ENCODE measurements at regions not wholly inside any gene's neighbourhood (a gene's known extent, or its start where the extent isn't known, plus 50 kb on each side); places are given as distances from the start of the nearest gene placed in this dataset.

DNA sequence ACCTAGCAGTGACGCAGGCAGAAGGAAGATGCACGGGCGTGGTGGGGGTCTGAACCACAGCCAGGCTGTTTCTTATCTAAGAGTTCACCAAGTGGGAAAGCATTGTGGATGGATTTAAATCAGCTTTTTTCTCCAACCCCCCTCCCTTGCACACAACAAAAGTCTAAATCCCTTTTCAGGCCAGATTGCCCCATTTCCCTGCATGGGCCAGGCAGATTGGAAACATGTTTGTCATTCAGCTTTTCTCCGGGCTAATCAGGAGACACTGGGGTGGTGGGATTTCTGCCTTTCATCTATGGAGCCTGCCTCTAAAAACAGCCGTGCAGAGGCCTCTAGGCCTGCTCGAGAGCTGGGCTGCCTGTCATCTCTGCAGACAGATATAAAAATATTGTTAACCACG lies 166.3 kb upstream of the LEF1 start:
- WGBS, 2 experiments (ENCODE audit: insufficient coverage in 1 of 2, insufficient read length in 1 of 2) = 77% methylated on average over 7 of the region's 7 CpGs; no CpG with 5 or more reads in 1 of the 2 experiments
- Mint-ChIP-seq H3K4me3 (no peak overlapping the region), H3K36me3 (ENCODE audit: low read depth) (no peaks in the 10 kb centered on the region), H3K27me3 (ENCODE audit: insufficient read depth) (no peaks in the 10 kb centered on the region), H3K4me1 (peaks cover 47% of the 10 kb centered on the region), H3K27ac (no peak overlapping the region), H3K9me3 (no peaks in the 10 kb centered on the region)
- Histone ChIP-seq H3K4me3 (ENCODE audit: low read length) (no peak overlapping the region), H3K4me1 (ENCODE audit: control insufficient read depth, insufficient read depth, low read length) (peaks cover 4% of the 10 kb centered on the region), H3K36me3 (ENCODE audit: control insufficient read depth, insufficient read depth, low read length) (no peaks in the 10 kb centered on the region), H3K9me3 (ENCODE audit: control insufficient read depth, low read length) (no peaks in the 10 kb centered on the region), H3K27me3 (ENCODE audit: control insufficient read depth, insufficient read depth, low read length, poor library complexity, severe bottlenecking) (no peaks in the 10 kb centered on the region), H3K27ac (ENCODE audit: low read depth, low read length) (no peak overlapping the region), H3K9ac (ENCODE audit: extremely low read depth, low read length, poor library complexity, severe bottlenecking) (no peak overlapping the region)
- DNase-seq = no peak
- TF ChIP-seq, protein P1, sequence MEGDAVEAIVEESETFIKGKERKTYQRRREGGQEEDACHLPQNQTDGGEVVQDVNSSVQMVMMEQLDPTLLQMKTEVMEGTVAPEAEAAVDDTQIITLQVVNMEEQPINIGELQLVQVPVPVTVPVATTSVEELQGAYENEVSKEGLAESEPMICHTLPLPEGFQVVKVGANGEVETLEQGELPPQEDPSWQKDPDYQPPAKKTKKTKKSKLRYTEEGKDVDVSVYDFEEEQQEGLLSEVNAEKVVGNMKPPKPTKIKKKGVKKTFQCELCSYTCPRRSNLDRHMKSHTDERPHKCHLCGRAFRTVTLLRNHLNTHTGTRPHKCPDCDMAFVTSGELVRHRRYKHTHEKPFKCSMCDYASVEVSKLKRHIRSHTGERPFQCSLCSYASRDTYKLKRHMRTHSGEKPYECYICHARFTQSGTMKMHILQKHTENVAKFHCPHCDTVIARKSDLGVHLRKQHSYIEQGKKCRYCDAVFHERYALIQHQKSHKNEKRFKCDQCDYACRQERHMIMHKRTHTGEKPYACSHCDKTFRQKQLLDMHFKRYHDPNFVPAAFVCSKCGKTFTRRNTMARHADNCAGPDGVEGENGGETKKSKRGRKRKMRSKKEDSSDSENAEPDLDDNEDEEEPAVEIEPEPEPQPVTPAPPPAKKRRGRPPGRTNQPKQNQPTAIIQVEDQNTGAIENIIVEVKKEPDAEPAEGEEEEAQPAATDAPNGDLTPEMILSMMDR (conservative IDR thresholded peaks at IDR 0.05) = no peak

DNA sequence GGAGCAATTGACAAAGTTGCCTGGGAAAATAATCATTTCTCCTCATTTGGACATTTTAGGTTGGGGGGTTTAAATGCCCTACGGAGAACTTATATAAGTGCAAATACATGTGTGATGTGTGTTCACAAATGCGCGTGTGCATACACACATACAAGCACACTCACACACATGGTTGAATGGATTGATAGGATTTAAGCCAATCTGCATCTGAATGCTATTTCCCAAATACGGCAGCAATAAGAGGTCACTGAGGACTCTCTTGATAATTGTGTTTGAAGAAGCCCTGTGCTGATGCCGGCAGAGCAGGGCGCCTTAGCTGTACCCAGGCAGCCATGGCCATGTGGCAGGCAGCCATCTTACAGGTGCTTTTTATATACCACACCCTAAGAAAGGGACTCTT lies 165.3 kb upstream of the LEF1 start:
- H3K4me1 ChIP-seq (ENCODE audit: control insufficient read depth, insufficient read depth, low read length) = peaks cover 4% of the 10 kb centered on the region
- WGBS, 2 experiments (ENCODE audit: insufficient coverage in 1 of 2, insufficient read length in 1 of 2) = 92% methylated on average over 6 of the region's 6 CpGs; no CpG with 5 or more reads in 1 of the 2 experiments
- no peak overlapping the region for H3K9ac ChIP-seq (ENCODE audit: extremely low read depth, low read length, poor library complexity, severe bottlenecking)

DNA sequence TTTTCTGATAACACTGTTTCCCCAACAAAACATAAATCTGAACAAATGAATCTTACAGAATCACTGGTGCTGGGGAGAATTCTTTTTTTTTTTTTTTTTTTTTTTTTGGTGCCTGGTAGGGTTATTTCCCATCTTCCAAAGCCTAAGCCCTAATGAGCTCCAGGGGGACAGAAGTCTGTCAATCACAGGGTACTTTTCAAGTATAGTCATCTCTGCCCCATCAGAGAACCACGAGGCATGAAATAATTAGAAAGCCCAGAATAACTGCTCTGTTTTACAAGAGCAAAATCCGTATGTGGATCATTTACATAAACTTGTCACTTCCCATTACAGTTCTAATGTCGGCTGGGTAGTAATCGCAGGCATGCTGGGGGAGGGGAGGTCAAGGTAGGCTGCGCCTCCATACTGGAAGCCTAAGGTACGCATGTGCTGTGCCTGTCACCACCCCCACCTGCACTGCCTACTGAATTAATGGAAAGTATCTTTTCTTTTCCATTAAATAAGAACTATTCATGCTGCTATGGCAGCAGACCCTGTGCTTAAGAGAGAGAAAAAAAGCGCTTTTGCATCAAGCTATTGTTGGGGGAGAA lies 164.7 kb upstream of the LEF1 start:
- H3K27me3 ChIP-seq (ENCODE audit: control insufficient read depth, insufficient read depth, low read length, poor library complexity, severe bottlenecking) = peaks cover 2% of the 10 kb centered on the region
- H3K4me1 Mint-ChIP-seq = peaks cover 38% of the 10 kb centered on the region
- H3K9me3 Mint-ChIP-seq = no peaks in the 10 kb centered on the region
- H3K9ac ChIP-seq (ENCODE audit: extremely low read depth, low read length, poor library complexity, severe bottlenecking) = no peak overlapping the region
- H3K4me3 Mint-ChIP-seq = no peak overlapping the region
- H3K27ac Mint-ChIP-seq = no peak overlapping the region
- TF ChIP-seq, protein P1 (conservative IDR thresholded peaks at IDR 0.05) = no peak
- no peak overlapping the region for H3K4me3 ChIP-seq (ENCODE audit: low read length)
- no peaks in the 10 kb centered on the region for H3K36me3 Mint-ChIP-seq (ENCODE audit: low read depth)
- H3K27me3 Mint-ChIP-seq (ENCODE audit: insufficient read depth) = peaks cover 7% of the 10 kb centered on the region
- DNase-seq = no peak
- peaks cover 4% of the 10 kb centered on the region for H3K4me1 ChIP-seq (ENCODE audit: control insufficient read depth, insufficient read depth, low read length)
- H3K9me3 ChIP-seq (ENCODE audit: control insufficient read depth, low read length) = no peaks in the 10 kb centered on the region
- no peaks in the 10 kb centered on the region for H3K36me3 ChIP-seq (ENCODE audit: control insufficient read depth, insufficient read depth, low read length)
- no peak overlapping the region for H3K27ac ChIP-seq (ENCODE audit: low read depth, low read length)
- WGBS, 2 experiments (ENCODE audit: insufficient coverage in 1 of 2, insufficient read length in 1 of 2) = 85 to 100% methylated on average over 2 to 7 of the region's 7 CpGs

More for the DNA sequence above, 165.3 kb upstream of the LEF1 start:
- no peak overlapping the region for H3K4me3 Mint-ChIP-seq
- H3K27me3 ChIP-seq (ENCODE audit: control insufficient read depth, insufficient read depth, low read length, poor library complexity, severe bottlenecking) = no peaks in the 10 kb centered on the region
- no peaks in the 10 kb centered on the region for H3K9me3 ChIP-seq (ENCODE audit: control insufficient read depth, low read length)
- TF ChIP-seq, protein P1 (conservative IDR thresholded peaks at IDR 0.05) = no peak
- peaks cover 42% of the 10 kb centered on the region for H3K4me1 Mint-ChIP-seq
- H3K9me3 Mint-ChIP-seq = no peaks in the 10 kb centered on the region
- no peaks in the 10 kb centered on the region for H3K36me3 Mint-ChIP-seq (ENCODE audit: low read depth)
- H3K4me3 ChIP-seq (ENCODE audit: low read length) = no peak overlapping the region
- no peaks in the 10 kb centered on the region for H3K36me3 ChIP-seq (ENCODE audit: control insufficient read depth, insufficient read depth, low read length)
- DNase-seq = no peak
- H3K27ac Mint-ChIP-seq = no peak overlapping the region
- H3K27ac ChIP-seq (ENCODE audit: low read depth, low read length) = no peak overlapping the region
- H3K27me3 Mint-ChIP-seq (ENCODE audit: insufficient read depth) = peaks cover under 1% of the 10 kb centered on the region

Measured in endodermal cell (in vitro differentiated cells).